ENCODE measurements at regions not wholly inside any gene's neighbourhood (a gene's known extent, or its start where the extent isn't known, plus 50 kb on each side); places are given as distances from the start of the nearest gene placed in this dataset.

GRCh38 chr4:108334031-108334430, 165.3 kb upstream of the LEF1 start:
- no peak overlapping the region for H3K4me2 ChIP-seq (ENCODE audit: low read depth, low read length)
- no peak overlapping the region for H2AFZ ChIP-seq (ENCODE audit: low read length)
- no peaks in the 10 kb centered on the region for H4K20me1 ChIP-seq (ENCODE audit: insufficient read depth, low read length)
- no peak overlapping the region for H3K27ac ChIP-seq (ENCODE audit: low read length)
- no peaks in the 10 kb centered on the region for H3K9me2 ChIP-seq (replicated peaks; ENCODE audit: insufficient read depth, low read length)
- TF ChIP-seq EZH2phosphoT487 (IDR thresholded peaks at IDR 0.05; ENCODE audit: low read length), result no peak
- TF ChIP-seq EZH2 (optimal IDR thresholded peaks at IDR 0.05; ENCODE audit: low read depth, low read length), result no peak
- TF ChIP-seq CTCF (IDR thresholded peaks at IDR 0.05; ENCODE audit: low read length), result no peak
- H3K27me3 ChIP-seq (replicated peaks; ENCODE audit: insufficient read depth, low read length), result no peaks in the 10 kb centered on the region
- no peaks in the 10 kb centered on the region for H3K9me3 ChIP-seq (replicated peaks; ENCODE audit: insufficient read depth, low read length)
- no peak for DNase-seq
- H3K4me3 ChIP-seq (ENCODE audit: low read length), result no peak overlapping the region
- no peaks in the 10 kb centered on the region for H3K36me3 ChIP-seq (replicated peaks; ENCODE audit: insufficient read depth, low read length)
- H3K9ac ChIP-seq (ENCODE audit: low read length), result no peak overlapping the region
- 0 out of 2 replicates have a peak, but pooled peaks cover 2% of the 10 kb centered on the region for H3K4me1 ChIP-seq (ENCODE audit: low read length)
- no peaks in the 10 kb centered on the region for H3F3A ChIP-seq (ENCODE audit: insufficient read depth, low read length)
- no peaks in the 10 kb centered on the region for H3K79me2 ChIP-seq (ENCODE audit: low read length)

- no peaks in the 10 kb centered on the region for H4K20me1 ChIP-seq (ENCODE audit: insufficient read depth, low read length)
- no peak overlapping the region for H3K4me2 ChIP-seq (ENCODE audit: low read depth, low read length)
- no peak overlapping the region for H3K9ac ChIP-seq (ENCODE audit: low read length)
- no peaks in the 10 kb centered on the region for H3K79me2 ChIP-seq (ENCODE audit: low read length)
- H3K9me3 ChIP-seq (replicated peaks; ENCODE audit: insufficient read depth, low read length), result no peaks in the 10 kb centered on the region
- H3K27ac ChIP-seq (ENCODE audit: low read length), result no peak overlapping the region
- no peaks in the 10 kb centered on the region for H3K9me2 ChIP-seq (replicated peaks; ENCODE audit: insufficient read depth, low read length)
- TF ChIP-seq EZH2 (optimal IDR thresholded peaks at IDR 0.05; ENCODE audit: low read depth, low read length), result no peak
- TF ChIP-seq CTCF (IDR thresholded peaks at IDR 0.05; ENCODE audit: low read length), result no peak
- no peak for TF ChIP-seq EZH2phosphoT487 (IDR thresholded peaks at IDR 0.05; ENCODE audit: low read length)
- DNase-seq, result no peak
- no peaks in the 10 kb centered on the region for H3F3A ChIP-seq (ENCODE audit: insufficient read depth, low read length)
- no peak overlapping the region for H3K4me3 ChIP-seq (ENCODE audit: low read length)
- peaks cover 5% of the 10 kb centered on the region for H3K4me1 ChIP-seq (ENCODE audit: low read length)
- no peaks in the 10 kb centered on the region for H3K36me3 ChIP-seq (replicated peaks; ENCODE audit: insufficient read depth, low read length)
- no peaks in the 10 kb centered on the region for H3K27me3 ChIP-seq (replicated peaks; ENCODE audit: insufficient read depth, low read length)
- H2AFZ ChIP-seq (ENCODE audit: low read length), result no peak overlapping the region
These were observed 164.7 kb upstream of the LEF1 start for GRCh38 chr4:108333353-108333942.

- Histone ChIP-seq H3K4me3 (ENCODE audit: low read length) (no peak overlapping the region), H3K4me1 (ENCODE audit: low read length) (peaks cover 16% of the 10 kb centered on the region), H3K27me3 (replicated peaks; ENCODE audit: insufficient read depth, low read length) (no peaks in the 10 kb centered on the region), H3K4me2 (ENCODE audit: low read depth, low read length) (no peak overlapping the region), H3K9me2 (replicated peaks; ENCODE audit: insufficient read depth, low read length) (no peaks in the 10 kb centered on the region), H4K20me1 (ENCODE audit: insufficient read depth, low read length) (no peaks in the 10 kb centered on the region), H2AFZ (ENCODE audit: low read length) (no peak overlapping the region), H3K36me3 (replicated peaks; ENCODE audit: insufficient read depth, low read length) (no peaks in the 10 kb centered on the region), H3K9ac (ENCODE audit: low read length) (no peak overlapping the region), H3F3A (ENCODE audit: insufficient read depth, low read length) (no peaks in the 10 kb centered on the region), H3K79me2 (ENCODE audit: low read length) (no peaks in the 10 kb centered on the region), H3K27ac (ENCODE audit: low read length) (no peak overlapping the region), H3K9me3 (replicated peaks; ENCODE audit: insufficient read depth, low read length) (no peaks in the 10 kb centered on the region)
- TF ChIP-seq EZH2 (optimal IDR thresholded peaks at IDR 0.05; ENCODE audit: low read depth, low read length) (no peak), EZH2phosphoT487 (IDR thresholded peaks at IDR 0.05; ENCODE audit: low read length) (no peak), CTCF (IDR thresholded peaks at IDR 0.05; ENCODE audit: low read length) (no peak)
- no peak for DNase-seq
These were observed 163.3 kb upstream of the LEF1 start for GRCh38 chr4:108331905-108332632.

Data from MM.1S (cell line).